ENCODE measurements at regions not wholly inside any gene's neighbourhood (a gene's known extent, or its start where the extent isn't known, plus 50 kb on each side); places are given as distances from the start of the nearest gene placed in this dataset.

GRCh38 chr10:2858452-2858851 lies 208.9 kb upstream of the PFKP start:
- DNase-seq (ENCODE audit: low read depth), result no peak

GRCh38 chr10:2856598-2856997 lies 210.8 kb upstream of the PFKP start:
- no peak for DNase-seq (ENCODE audit: low read depth)

GRCh38 chr10:2852574-2853323 lies 214.6 kb upstream of the PFKP start:
- no peak for DNase-seq (ENCODE audit: low read depth)

- DNase-seq (ENCODE audit: low read depth), result no peak
Measured at GRCh38 chr10:2851566-2851965, 215.8 kb upstream of the PFKP start.

- DNase-seq (ENCODE audit: low read depth), result no peak
Measured at GRCh38 chr10:2850202-2850601, 217.1 kb upstream of the PFKP start.

- no peak for DNase-seq (ENCODE audit: low read depth)
Measured at GRCh38 chr10:2844925-2845324, 222.4 kb upstream of the PFKP start.

- no peak for DNase-seq (ENCODE audit: low read depth)
Measured at GRCh38 chr10:2839081-2839725, 228.1 kb upstream of the PFKP start.

GRCh38 chr10:2837674-2838073 lies 229.7 kb upstream of the PFKP start:
- DNase-seq (ENCODE audit: low read depth), result no peak

GRCh38 chr10:2836921-2837662 lies 230.3 kb upstream of the PFKP start:
- DNase-seq (ENCODE audit: low read depth), result no peak

- no peak for DNase-seq (ENCODE audit: low read depth)
Measured at GRCh38 chr10:2834214-2834613, 233.1 kb upstream of the PFKP start.

- DNase-seq (ENCODE audit: low read depth), result no peak
Measured at GRCh38 chr10:2831509-2831908, 235.8 kb upstream of the PFKP start.

GRCh38 chr10:2828741-2829140 lies 238.6 kb upstream of the PFKP start:
- DNase-seq (ENCODE audit: low read depth), result no peak

GRCh38 chr10:2826675-2827074 lies 240.7 kb upstream of the PFKP start:
- no peak for DNase-seq (ENCODE audit: low read depth)

GRCh38 chr10:2825841-2826240 lies 241.5 kb upstream of the PFKP start:
- no peak for DNase-seq (ENCODE audit: low read depth)

GRCh38 chr10:2817940-2818636 lies 249.3 kb upstream of the PFKP start:
- DNase-seq (ENCODE audit: low read depth), result no peak

- no peak for DNase-seq (ENCODE audit: low read depth)
Measured at GRCh38 chr10:2813693-2814092, 253.7 kb upstream of the PFKP start.

- no peak for DNase-seq (ENCODE audit: low read depth)
Measured at GRCh38 chr10:2813286-2813685, 254.1 kb upstream of the PFKP start.

- no peak for DNase-seq (ENCODE audit: low read depth)
Measured at GRCh38 chr10:2812631-2813030, 254.7 kb upstream of the PFKP start.

- DNase-seq (ENCODE audit: low read depth), result no peak
Measured at GRCh38 chr10:2800178-2800577, 267.2 kb upstream of the PFKP start.

- DNase-seq (ENCODE audit: low read depth), result no peak
Measured at GRCh38 chr10:2798336-2799022, 268.9 kb upstream of the PFKP start.

GRCh38 chr10:2791774-2792443 lies 275.4 kb upstream of the PFKP start:
- no peak for DNase-seq (ENCODE audit: low read depth)

All from fibroblast of the conjunctiva (primary cell).